ENCODE measurements at regions not wholly inside any gene's neighbourhood (a gene's known extent, or its start where the extent isn't known, plus 50 kb on each side); places are given as distances from the start of the nearest gene placed in this dataset.

GRCh38 chr20:50258790-50259483 is 68.3 kb downstream of the CEBPB start:
- no peak for TF ChIP-seq CTCF (IDR thresholded peaks at IDR 0.05)
- Mint-ChIP-seq H3K27ac (no peak overlapping the region), H3K4me3 (no peak overlapping the region), H3K27me3 (no peaks in the 10 kb centered on the region), H3K9me3 (no peaks in the 10 kb centered on the region), H3K4me1 (ENCODE audit: low read depth) (peaks cover 10% of the 10 kb centered on the region), H3K36me3 (ENCODE audit: low read depth) (no peaks in the 10 kb centered on the region)
- DNase-seq (no peak), ATAC-seq (peak; percentile 34)
- intact Hi-C loops (cut with micrococcal nuclease), result no loop called here
- POLR2A ChIA-PET, result no interaction called here
- CTCF ChIA-PET, result no interaction called here

GRCh38 chr20:50259705-50260478 is 69.3 kb downstream of the CEBPB start:
- ChIA-PET CTCF (interaction anchor here (1.4 kb wide), 1 partner anchor 12 kb away, joined by 3 read pairs; no protein-coding TSS in a partner anchor), POLR2A (interaction anchor here (0.6 kb wide), 1 partner anchor 69 kb away, joined by 3 read pairs; no protein-coding TSS in a partner anchor)
- ATAC-seq (no peak), DNase-seq (no peak)
- Mint-ChIP-seq H3K27me3 (no peaks in the 10 kb centered on the region), H3K4me3 (no peak overlapping the region), H3K4me1 (ENCODE audit: low read depth) (peaks cover 10% of the 10 kb centered on the region), H3K27ac (peak overlapping the region; percentile 25), H3K9me3 (no peaks in the 10 kb centered on the region), H3K36me3 (ENCODE audit: low read depth) (no peaks in the 10 kb centered on the region)
- no peak for TF ChIP-seq CTCF (IDR thresholded peaks at IDR 0.05)
- intact Hi-C loops (cut with micrococcal nuclease), result no loop called here

GRCh38 chr20:50260479-50261221 is 70.0 kb downstream of the CEBPB start:
- ChIA-PET CTCF (interaction anchor here (1.4 kb wide), 1 partner anchor 11 kb away, joined by 3 read pairs; no protein-coding TSS in a partner anchor), POLR2A (no interaction called here)
- no peaks in the 10 kb centered on the region for H3K9me3 Mint-ChIP-seq
- H3K4me1 Mint-ChIP-seq (ENCODE audit: low read depth), result peaks cover 10% of the 10 kb centered on the region
- intact Hi-C loops (cut with micrococcal nuclease), result no loop called here
- no peak for TF ChIP-seq CTCF (IDR thresholded peaks at IDR 0.05)
- DNase-seq, result peak; percentile 11
- H3K27me3 Mint-ChIP-seq, result no peaks in the 10 kb centered on the region
- H3K4me3 Mint-ChIP-seq, result no peak overlapping the region
- no peaks in the 10 kb centered on the region for H3K36me3 Mint-ChIP-seq (ENCODE audit: low read depth)
- peak; percentile 55 for ATAC-seq
- H3K27ac Mint-ChIP-seq, result peak overlapping the region; percentile 26

- TF ChIP-seq CTCF (IDR thresholded peaks at IDR 0.05), result no peak
- Mint-ChIP-seq H3K27ac (peak overlapping the region; percentile 26), H3K27me3 (no peaks in the 10 kb centered on the region), H3K9me3 (no peaks in the 10 kb centered on the region), H3K36me3 (ENCODE audit: low read depth) (no peaks in the 10 kb centered on the region), H3K4me1 (ENCODE audit: low read depth) (peaks cover 10% of the 10 kb centered on the region), H3K4me3 (no peak overlapping the region)
- ATAC-seq (no peak), DNase-seq (no peak)
- intact Hi-C loops (cut with micrococcal nuclease), result no loop called here
- ChIA-PET POLR2A (no interaction called here), CTCF (no interaction called here)
Measured at GRCh38 chr20:50261471-50262212, 71.0 kb downstream of the CEBPB start.
